ENCODE measurements at regions not wholly inside any gene's neighbourhood (a gene's known extent, or its start where the extent isn't known, plus 50 kb on each side); places are given as distances from the start of the nearest gene placed in this dataset.

DNA sequence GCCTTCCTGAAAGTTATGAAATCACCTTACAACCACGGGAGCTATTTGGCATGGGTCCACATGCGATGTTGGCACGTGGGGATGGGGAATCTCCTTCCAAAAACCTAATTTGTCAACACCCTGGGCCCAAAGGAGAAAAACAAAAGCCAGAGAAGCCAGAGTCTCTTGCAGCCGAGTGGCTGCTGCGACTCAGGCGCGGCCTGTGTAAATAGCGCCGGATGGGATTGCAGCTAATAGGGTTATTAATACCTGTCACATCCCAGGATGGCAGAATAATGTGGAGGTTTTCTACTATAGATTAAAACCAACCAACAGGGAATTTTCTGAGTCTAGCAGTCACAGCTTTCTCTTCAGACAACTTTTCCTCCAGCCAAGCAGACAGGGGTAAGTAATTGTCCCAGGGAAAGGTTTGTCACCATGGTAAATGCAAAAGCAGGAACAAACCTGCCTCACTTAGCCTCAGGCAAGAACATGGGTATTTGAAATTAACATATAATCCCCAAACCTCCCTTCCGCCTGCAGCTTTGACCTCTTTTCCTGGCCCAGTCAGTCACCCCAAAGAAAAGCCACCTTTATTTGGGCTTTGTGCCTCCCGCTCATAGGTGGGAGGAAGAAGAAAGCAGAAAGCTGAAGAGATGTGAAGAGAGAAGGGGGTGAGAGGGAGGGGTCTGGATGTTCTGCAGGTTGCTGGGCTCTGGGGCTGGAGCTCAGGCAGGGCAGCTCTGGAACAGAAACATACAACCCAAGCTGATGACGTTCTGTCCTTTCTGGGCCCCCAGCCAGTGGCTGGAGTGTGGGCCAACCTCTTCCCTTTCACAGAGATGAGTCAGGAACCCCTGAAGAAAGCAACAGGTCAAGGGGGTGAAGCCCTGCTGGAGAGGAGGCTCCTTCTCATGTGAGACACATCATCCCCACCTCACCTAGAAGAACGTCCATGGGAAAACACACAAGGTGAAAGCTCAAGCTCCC, 376.5 kb downstream of the NXPE2 start:
- no peak for TF ChIP-seq CTCF (IDR thresholded peaks at IDR 0.05)
- TF ChIP-seq POLR2AphosphoS5 (IDR thresholded peaks at IDR 0.05; ENCODE audit: low read depth, low read length), result no peak

Measured in Panc1 (cell line).